NCI-H526 treated with DMSO at 0.1 percent for 48 hours (cell line): ENCODE measurements at regions not wholly inside any gene's neighbourhood (a gene's known extent, or its start where the extent isn't known, plus 50 kb on each side); places are given as distances from the start of the nearest gene placed in this dataset.
"Not testable (repeated sequence)": the region's sequence is repeated elsewhere in the genome, so short reads cannot be mapped to it uniquely, and the experiment has no call there.

ENCODE experiments used
- DNase-seq: peaks from one replicate; lab custom pipeline; 2025; lab: John Stamatoyannopoulos, UW

DNA sequence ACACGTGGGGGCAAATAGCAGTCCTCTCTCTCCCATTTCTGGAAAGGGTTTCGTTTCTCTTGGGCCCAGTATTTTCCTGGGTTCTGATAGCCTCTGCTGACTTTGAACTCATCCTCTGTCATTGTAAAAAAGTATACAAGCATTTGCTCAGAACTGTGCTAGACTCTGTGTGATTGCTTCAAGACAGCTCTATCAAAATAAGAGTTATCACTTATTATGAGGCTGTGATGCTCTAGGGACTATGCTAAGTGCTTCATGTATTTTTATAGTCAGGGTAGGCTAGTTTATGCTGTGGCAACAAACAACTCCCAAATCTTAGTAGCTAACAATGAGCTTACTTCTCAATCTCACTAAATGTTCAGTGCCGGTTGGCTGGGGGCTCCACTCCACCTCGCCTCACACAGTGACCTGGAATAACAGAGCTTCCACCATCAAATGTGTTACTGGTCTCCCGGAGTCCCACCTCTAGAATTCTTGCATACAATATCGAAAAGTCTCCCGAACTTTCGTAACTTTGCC lies 110.8 kb upstream of the CDC42EP3 start:
- no peak for DNase-seq

DNA sequence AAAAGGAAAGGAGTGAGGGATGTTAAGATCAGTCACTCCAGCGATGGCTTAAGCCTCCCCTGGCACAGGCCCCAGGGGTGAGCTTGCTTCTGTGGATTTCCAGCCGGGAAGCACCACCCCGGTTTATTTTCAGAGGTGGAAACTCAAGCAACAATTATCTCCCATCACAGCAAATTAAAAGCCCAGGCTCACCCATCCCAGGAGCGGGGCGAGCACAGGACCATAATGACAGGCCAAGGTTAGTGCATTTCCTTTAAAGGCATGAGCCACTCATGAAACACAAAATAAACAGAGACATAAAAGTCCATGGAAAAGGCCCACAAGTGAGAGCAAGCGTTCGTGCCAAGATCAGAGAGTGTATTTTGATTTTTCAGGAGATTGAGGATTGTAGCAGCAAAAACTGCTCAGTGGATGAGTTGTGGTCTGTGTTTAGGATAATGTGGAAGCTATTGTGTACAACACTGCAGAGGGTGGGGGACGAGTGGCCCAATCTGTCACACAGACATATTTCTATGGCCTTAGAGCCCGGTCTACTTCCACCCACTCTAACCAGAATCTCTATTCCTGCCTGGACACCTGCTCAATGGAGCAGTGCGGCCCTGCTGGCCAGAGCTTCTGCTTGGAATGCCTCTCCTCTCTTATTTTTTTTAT lies 111.4 kb upstream of the CDC42EP3 start:
- DNase-seq = no peak

DNA sequence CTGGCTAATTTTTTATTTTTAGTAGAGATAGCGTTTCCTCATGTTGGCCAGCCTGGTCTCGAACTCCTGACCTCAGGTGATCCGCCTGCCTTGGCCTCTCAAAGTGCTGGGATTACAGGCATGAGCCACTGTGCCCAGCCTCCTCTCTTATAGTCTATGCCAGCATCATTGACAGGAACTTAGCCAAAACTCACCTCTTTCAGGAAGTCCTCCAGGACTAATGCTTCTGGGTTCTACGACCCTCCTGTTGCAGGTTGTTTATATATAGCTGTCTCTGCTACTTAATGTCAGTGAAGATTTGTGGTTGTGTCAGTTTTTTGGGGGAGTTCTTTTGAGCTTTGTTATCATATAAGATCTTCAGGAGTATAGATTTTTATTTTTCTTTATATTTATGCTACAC lies 112.1 kb upstream of the CDC42EP3 start:
- no peak for DNase-seq

DNA sequence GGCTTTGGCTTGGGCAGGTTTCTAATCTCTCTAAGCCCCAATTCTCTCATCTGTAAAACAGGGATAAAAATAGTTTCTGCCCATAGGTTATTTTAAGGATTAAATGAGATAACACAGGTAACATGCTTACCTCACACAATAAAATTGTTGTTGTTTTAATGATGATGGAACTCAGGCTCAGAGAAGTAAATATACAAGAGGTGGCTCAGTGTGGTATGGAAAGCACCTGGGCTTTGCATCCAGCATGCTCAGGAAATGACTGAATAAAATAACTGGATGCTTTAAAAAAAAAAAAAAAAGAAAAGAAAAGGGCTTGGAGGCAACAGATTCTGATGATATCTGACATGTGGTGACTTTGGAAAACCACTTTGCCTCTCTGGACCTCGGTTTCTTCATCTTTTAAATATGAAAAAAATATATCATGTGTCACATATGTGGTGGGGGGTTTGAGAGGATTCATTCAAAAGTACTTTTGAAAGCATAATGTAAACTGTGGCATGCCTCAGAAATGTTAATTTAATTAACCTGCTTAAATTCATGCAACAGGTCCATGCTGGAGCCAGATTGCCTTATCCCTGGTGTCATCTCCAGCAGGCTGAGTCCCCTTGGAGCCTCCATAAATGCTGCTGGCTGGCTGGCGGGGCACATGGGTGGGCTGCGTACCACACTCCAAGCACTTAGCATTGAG lies 112.8 kb upstream of the CDC42EP3 start:
- DNase-seq = no peak

DNA sequence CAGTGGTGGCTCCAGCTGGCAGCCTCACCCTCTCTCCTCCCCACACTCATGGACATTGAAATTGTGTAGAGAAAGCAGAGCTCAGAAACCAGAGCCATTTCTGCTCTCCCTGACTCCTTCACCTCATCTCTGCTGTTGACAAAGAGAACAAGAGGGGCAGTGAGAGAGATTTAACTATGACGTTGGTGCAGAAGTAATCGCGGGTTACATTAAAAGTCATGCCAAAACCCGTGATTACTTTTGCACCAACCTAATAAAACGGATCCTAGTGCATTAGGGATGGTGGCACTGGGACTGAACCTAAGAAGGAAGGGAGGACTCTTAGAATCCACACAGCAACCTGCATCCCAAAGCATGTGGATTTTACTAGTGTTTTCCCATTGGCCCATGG lies 113.3 kb upstream of the CDC42EP3 start:
- no peak for DNase-seq

DNA sequence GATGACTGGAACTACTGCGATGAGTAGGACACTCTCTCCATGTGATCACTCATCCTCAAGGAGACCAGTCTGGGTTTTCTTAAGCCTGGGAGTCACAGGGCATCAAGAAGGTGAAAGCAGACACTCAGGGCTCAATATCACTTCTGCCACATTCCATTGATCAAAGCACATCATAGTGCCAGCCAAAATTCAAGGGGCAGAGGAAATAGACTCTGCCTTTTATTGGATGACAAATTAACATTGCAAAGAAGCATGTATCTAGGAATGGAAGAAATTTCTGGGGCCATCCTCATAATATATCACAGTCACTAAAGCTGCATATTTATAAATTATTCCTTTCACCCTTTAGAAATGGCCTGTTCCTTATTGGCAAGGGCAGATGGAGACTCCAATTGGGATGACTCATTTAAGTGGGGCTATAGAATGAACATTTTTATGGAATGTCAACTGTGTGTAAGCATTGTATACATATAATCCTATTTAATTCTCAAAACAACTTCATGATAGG lies 114.8 kb upstream of the CDC42EP3 start:
- DNase-seq = no peak

DNA sequence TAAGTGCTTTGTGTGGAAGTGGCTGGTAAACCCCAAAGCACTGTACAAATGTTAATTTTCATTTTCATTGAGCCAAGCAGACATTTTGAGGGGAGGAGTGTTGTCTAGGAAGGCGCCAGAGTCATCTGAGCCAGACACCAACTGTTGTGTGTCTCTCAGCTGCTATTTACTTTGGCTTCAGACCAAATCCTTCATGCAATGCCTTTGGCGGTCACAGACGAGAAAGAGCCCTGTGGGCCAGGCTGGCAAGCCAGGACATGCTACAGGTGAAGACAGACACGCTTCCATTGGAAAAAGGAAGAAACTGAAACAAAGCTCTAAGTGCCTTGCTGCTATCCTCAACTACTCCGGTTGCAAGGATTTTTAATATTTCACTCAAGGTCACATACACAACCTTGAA lies 115.4 kb upstream of the CDC42EP3 start:
- DNase-seq = peak; percentile 73

DNA sequence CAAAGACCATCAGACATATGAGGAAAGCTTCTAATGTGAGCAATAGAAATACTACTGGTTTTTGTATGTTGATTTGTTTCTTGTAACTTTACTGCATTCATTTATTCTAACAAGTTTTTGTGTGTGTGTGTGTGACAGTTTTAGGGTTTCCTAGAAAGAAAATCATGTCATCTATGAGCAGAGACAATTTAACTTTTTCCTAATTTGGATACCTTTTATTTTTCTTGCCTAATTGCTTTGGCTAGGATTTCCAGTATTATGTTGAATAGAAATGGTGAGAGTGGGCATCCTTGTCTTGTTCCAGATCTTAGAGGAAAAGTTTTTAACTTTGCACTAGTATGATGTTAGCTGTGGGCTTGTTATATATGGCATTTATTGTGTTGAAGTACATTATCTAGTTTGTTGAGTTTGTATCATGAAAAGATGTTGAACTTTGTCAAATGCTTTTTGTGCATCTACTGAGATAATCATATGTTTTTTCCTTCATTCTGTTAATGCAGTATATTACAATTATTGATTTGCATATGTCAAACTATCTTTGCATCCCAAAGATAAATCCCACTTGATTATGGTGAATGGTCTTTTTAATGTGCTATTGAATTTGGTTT lies 117.3 kb upstream of the CDC42EP3 start:
- no peak for DNase-seq

DNA sequence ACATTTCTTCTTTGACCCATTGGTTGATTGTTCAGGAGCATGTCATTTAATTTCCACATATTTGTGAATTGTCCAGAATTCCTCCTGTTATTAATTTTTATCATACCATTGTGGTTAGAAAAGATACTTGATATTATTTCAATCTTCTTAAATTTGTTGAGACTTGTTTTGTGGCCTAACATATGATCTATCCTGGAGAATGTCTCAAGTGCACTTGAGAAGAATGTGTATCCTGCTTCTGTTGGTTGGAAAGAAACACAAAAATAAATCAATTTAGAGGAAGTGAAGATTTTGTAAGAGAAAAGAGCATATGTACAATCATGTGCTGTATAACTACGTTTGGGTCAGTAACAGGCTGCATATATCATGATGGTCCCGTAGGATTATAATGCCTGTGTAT lies 118.6 kb upstream of the CDC42EP3 start:
- no peak for DNase-seq

DNA sequence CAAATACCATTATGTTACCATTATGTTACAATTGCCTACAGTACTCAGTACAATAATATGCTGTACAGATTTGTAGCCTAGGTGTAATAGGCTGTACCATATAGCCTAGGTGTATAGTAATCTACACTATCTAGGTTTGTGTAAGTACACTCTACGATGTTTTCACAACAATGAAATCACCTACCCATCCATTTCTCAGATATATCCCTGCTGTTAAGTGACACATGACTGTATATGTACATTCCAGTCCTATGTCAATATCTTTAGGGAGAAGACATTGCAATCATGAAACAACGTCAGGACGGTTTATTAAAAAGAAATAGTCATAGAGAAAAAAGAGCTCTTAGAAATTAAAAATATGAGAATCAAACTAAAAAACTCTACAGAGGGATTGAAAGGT lies 119.0 kb upstream of the CDC42EP3 start:
- no peak for DNase-seq

DNA sequence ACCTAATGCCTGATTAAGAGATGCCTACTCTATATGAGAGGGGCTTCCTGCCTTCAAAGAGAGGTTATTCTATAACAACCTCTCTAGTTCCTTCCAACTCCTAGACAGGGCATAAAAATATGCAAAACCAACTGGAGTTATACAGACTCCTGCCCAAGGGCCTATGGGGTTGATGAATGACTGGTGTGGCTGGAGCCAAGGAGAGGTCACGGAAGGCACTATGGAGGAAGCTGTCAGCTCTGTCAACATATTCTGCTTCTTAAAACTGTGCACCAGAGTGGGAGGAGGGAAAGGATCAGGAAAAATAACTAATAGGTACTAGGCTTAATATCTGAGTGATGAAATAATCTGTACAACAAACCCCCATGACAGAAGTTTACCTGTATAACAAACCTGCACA lies 120.9 kb upstream of the CDC42EP3 start:
- DNase-seq = no peak

DNA sequence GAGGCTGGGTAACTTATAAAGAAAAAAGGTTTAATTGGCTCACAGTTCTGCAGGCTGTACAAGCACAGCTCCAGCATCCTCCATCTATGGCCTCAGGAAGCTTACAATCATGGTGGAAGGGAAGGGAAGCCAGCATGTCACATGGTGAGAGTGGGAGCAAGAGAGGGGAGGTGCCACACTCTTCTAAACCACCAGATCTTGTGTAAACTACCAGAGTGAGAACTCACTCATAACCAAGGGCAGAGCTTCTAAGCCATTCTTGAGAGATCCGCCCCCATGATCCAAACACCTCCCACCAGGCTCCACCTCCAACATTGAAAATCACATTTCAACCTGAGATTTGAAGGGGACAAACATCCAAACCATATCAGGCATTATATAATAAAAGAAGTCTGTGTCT lies 121.6 kb upstream of the CDC42EP3 start:
- no peak for DNase-seq

DNA sequence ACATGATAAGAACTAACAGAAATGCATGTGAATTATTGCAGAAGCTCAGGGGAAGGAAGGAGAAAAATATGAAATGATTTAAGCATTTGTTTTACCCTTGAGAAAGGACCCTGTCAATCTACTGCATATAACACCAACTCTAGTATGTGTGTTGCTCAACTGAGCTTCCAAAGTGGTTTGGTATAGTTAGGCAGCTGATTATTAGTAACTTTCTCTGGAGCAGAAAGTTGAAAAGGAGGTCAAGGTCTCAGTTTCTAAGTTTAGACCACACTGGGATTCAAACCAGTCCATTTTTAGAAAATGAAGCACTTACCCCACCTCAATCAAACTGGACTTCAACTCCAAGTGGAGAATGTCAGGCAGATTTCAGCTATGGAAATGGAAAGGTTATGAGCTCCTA lies 123.3 kb upstream of the CDC42EP3 start:
- no peak for DNase-seq

DNA sequence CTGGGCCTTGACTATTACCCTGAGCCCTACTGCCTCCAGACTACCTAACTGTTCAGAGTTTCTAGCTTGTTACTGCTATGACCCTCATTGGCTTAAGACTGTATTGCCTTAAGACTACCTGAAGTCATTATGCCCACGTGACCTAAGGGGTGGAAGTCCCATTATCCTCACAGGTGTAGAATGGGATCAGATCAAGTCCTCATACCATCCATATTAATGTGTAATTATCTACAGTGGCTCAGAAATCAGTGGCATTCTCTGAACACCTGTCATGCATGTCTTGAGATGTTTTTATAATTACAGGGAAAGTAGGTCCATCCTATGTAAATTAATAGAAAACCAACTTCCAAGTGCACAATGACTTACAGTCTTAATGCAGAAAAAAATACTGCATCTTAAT lies 124.0 kb upstream of the CDC42EP3 start:
- DNase-seq = no peak

DNA sequence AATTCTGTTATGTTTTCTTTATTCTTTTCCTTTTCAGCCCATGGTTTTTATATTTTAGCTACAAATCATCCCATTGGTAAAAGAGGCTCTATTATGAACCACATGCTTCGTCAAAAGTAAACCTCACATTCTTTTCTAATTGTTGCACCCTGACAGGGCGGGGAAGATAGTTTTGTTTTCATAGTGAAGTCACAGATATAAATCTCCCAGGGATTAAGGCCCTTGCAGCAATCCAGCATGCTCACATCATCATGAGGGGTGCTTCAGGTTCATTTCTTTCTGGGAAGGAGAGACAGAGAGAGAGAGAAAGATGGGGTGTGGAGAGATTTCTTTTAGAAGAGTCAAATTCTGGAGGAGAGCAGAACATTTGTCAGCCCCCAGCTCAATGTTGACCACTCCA lies 124.5 kb upstream of the CDC42EP3 start:
- no peak for DNase-seq

DNA sequence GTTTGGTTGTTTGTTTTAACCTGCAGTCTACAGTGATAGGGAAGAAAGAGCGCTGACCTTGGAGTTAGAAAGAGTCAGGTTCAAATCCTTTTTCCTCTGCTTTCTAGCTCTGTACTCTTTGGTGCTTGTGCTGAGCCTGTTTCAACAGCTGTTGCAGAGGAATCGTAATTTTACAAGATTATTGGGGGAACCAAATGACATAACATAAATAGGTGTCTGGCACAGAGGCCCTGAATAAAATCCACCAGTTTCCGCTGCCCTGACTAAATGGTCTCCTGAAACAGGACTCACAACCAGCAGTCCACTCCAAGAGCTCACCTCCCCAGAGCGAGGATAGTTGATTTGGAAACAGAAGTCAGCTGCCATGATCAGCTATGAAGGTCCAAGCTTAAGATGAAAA lies 125.0 kb upstream of the CDC42EP3 start:
- DNase-seq = no peak

DNA sequence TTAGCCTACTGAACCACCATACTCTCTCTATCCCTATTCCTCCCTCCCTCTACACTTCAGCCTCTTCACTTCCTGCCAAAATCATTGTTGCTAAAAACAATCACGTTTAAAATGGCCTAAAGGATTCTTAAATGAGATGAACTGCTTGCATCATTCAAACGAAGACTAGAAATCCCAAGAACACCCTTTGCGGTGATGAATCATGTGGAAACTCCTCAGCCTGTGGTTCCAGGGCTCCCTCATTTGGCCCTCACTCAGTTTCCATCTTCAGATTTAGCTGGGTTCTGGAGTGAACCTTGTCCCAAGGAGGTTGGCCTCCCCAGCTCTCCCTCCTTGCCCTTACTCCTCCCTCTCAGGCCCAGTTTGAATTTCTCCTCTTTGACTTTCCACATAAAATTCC lies 125.6 kb upstream of the CDC42EP3 start:
- no peak for DNase-seq

DNA sequence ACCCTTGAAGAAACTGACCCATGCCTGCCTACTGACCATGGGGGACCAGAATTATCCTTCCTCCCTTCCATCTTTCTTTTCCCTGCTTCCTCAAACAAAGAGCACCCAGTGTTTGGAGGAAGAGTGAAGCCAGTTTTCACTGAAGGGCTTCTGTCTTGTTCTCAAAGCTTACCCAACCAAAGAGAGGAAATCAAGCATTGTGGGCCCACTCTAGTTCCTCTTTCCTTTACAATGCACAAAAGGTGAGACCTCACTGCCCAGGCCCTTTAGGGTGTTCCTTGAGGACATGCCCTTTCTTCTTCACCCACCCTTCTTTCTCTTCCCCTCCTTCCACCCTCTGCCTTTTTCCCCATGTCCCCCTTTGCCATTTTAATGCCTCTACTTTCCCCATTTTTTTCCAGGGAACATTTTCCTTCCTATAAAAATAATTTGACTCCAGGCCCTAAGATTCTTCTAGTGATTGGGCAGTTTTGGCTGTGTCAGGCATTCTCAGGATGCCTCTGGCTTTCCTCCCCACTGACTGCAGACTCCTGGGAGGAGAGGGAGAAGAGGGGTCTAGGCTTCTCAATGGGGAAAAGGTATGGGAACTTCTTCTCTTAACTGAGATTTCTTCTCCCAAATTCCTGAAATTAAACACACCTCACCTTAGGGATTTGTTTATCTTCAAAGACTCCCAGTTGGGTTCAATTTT lies 126.6 kb upstream of the RMDN2 start:
- no peak for DNase-seq

DNA sequence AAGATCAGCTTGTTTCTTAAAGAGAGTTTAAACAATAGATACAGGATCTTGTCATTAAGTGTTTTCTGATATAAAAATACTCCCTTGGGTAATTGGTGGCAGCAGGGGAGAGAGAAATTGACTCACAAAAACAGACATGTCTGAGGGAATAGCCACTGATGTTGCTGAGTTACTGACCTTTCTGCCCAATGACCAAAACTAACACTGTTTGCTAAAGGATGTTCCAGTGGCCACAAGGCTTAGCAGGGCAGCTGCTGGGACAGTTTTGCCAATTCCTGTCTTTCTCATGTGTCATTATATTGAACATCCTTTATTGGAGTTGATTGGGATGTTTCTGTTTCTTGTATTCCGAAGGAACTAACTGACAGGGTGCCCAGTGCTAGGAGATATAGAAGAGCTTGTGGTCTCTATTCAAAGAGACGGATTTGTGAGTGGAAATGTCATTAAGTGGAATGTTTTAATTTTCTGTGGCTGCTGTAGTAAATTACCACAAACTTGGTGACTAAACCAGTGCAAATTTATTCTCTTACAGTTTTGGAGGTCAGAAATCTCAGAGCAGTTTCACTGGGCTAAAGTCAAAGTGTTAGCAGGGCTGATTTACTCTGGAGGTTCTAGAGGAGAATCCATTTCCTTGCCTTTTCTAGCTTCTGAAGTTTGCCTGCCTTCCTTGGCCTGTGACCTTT lies 124.8 kb upstream of the RMDN2 start:
- DNase-seq = no peak

DNA sequence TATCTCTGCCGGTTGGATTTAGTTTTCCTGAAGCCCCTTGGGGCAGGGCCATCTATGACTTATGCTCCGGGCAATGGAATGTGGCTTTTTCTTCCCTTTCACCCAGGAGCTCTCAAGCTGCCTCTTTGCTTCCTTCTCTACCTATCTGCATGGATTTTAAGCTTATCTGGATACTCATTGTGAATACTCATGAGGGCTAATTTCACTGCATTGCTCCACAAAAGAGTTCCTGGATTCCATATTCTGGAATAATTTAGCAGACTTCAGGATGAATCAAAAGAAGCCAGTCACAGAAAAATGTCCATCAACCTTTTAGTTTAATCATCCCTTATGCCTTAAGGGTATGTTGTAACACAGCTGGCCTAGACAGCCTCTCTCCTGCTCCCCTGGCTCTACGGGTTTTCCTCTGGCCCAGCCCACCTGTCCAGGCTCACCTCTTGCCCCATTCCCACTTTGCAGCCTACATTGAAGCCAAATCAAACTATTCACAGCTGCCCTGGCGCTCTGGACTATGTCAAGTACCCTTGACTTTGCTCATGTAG lies 122.8 kb upstream of the RMDN2 start:
- no peak for DNase-seq

DNA sequence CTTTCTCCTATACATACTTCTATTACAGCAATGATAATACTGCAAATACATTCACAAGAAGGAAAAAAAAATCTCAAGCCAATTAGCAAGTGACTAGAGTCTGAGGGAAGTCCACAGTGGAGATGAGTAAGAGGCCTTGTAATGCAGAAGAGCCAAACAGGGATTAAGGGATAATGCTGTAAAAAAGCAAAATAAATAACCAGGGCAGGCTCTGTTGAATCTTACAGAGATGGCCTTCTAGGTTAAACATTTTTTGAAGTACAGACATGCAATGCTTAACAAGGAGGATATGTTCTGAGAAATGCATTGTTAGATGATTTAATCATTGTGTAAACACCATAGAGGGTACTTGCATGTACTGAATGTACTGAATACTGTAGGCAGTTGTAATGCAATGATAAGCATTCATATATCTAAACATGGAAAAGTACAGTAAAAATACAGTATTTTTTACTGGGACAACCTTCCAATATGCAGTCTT lies 122.1 kb upstream of the RMDN2 start:
- DNase-seq = no peak

DNA sequence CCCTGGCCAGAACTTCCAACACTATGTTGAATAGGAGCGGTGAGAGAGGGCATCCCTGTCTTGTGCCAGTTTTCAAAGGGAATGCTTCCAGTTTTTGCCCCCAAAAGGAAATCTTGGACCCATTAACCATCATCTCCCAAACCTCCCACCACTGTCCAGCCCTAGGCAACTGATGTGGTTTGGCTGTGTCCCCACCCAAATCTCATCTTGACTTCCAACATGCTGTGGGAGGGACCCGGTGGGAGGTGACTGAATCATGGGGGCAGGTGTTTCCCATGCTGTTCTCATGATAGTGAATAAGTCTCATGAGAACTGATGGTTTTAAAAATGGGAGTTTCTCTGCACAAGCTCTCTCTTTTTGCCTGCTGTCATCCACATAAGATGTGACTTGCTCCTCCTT lies 119.1 kb upstream of the RMDN2 start:
- DNase-seq = not testable (repeated sequence)
